GM12864 (cell line): ENCODE measurements at regions not wholly inside any gene's neighbourhood (a gene's known extent, or its start where the extent isn't known, plus 50 kb on each side); places are given as distances from the start of the nearest gene placed in this dataset.

Experiments
- DNase-seq: peaks from one replicate; pipeline ENCODE4 v3.0.0-alpha.2; 2011; ENCODE audit warnings: low read depth
- H3K4me3 ChIP-seq: 2 replicates; pipeline ENCODE4 v1.5.1; 2011; ENCODE audit warnings: mild to moderate bottlenecking, low read depth, low read length, control low read depth
- CTCF ChIP-seq: IDR thresholded peaks from 2 replicates; pipeline ENCODE4 v1.5.1; 2011; ENCODE audit warnings: low read depth, mild to moderate bottlenecking, moderate library complexity, low read length, control low read depth, inconsistent platforms; ENCODE audit errors: missing control alignments

GRCh38 chr4:22099896-22100295 is 151.3 kb upstream of the KCNIP4 start:
- no peak for DNase-seq
- TF ChIP-seq CTCF = no peak
- no peak overlapping the region for H3K4me3 ChIP-seq

GRCh38 chr4:22097596-22097995 is 149.0 kb upstream of the KCNIP4 start:
- no peak for TF ChIP-seq CTCF

GRCh38 chr4:22094217-22094616 is 145.6 kb upstream of the KCNIP4 start:
- no peak overlapping the region for H3K4me3 ChIP-seq
- no peak for DNase-seq
- TF ChIP-seq CTCF = no peak

More at GRCh38 chr4:22097596-22097995, 149.0 kb upstream of the KCNIP4 start:
- H3K4me3 ChIP-seq = no peak overlapping the region
- DNase-seq = no peak

- no peak overlapping the region for H3K4me3 ChIP-seq
- DNase-seq = no peak
- no peak for TF ChIP-seq CTCF
Observed at GRCh38 chr4:22093126-22093525, 144.6 kb upstream of the KCNIP4 start.

- no peak overlapping the region for H3K4me3 ChIP-seq
- DNase-seq = no peak
- no peak for TF ChIP-seq CTCF
Observed at GRCh38 chr4:22091906-22092305, 143.3 kb upstream of the KCNIP4 start.

GRCh38 chr4:22091352-22091717 is 142.8 kb upstream of the KCNIP4 start:
- DNase-seq = no peak
- no peak overlapping the region for H3K4me3 ChIP-seq
- no peak for TF ChIP-seq CTCF

- no peak for TF ChIP-seq CTCF
- H3K4me3 ChIP-seq = no peak overlapping the region
- DNase-seq = no peak
Observed at GRCh38 chr4:22090661-22091351, 142.2 kb upstream of the KCNIP4 start.
